ENCODE measurements at regions not wholly inside any gene's neighbourhood (a gene's known extent, or its start where the extent isn't known, plus 50 kb on each side); places are given as distances from the start of the nearest gene placed in this dataset.

DNA sequence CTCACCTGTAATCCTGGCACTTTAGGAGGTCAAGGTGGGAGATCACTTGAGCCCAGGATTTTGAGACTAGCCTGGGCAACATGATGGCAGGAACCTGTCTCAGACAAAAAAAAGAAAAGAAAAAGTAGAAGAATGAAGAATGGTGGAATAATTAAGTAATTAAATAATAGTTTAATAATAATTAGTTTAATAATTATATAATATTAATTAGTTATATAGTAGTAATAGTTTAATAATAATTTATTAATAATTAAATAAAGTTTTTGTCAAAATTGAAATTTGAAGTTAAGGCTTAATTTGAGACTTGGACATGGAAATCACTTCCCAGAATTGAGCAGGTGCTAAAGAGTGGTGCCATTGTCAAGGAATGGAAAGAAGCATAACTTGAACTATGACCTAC, 52.2 kb upstream of the ABCA12 start:
- no peaks in the 10 kb centered on the region for H3K9me3 ChIP-seq (ENCODE audit: control insufficient read depth, insufficient read depth, low read length)
- ChIA-PET POLR2A (no interaction called here), CTCF (no interaction called here)
- no peak overlapping the region for H3K27ac ChIP-seq (ENCODE audit: low read depth, low read length)
- no peak overlapping the region for H3K4me3 ChIP-seq (ENCODE audit: low read depth, low read length)
- TF ChIP-seq, protein P1, sequence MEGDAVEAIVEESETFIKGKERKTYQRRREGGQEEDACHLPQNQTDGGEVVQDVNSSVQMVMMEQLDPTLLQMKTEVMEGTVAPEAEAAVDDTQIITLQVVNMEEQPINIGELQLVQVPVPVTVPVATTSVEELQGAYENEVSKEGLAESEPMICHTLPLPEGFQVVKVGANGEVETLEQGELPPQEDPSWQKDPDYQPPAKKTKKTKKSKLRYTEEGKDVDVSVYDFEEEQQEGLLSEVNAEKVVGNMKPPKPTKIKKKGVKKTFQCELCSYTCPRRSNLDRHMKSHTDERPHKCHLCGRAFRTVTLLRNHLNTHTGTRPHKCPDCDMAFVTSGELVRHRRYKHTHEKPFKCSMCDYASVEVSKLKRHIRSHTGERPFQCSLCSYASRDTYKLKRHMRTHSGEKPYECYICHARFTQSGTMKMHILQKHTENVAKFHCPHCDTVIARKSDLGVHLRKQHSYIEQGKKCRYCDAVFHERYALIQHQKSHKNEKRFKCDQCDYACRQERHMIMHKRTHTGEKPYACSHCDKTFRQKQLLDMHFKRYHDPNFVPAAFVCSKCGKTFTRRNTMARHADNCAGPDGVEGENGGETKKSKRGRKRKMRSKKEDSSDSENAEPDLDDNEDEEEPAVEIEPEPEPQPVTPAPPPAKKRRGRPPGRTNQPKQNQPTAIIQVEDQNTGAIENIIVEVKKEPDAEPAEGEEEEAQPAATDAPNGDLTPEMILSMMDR (IDR thresholded peaks at IDR 0.05; ENCODE audit: low read depth, low read length), result no peak
- DNase-seq (ENCODE audit: low read depth, low spot score), result no peak
- no peaks in the 10 kb centered on the region for H3K27me3 ChIP-seq (ENCODE audit: control insufficient read depth, insufficient read depth, low read length)

DNA sequence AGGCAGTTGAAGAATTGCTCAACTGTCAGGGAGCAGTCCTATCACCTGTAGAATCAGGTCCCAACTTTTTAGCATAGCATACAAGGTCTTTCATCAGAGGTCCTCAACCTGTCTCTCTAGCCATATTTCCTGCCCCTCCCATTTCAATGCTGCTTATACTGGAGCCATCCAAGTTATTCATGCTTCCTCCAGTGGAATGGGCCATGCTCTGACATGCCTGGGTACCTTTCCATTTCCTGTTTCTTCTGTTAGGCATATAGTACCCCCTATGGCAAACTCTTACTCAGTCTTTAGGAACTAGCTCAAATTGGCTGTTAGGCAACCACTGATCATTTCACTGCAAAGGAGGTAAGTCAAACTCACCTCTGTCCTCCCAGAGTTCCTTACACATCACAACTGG, 51.0 kb upstream of the ABCA12 start:
- CTCF ChIA-PET, result no interaction called here
- POLR2A ChIA-PET, result no interaction called here
- no peaks in the 10 kb centered on the region for H3K9me3 ChIP-seq (ENCODE audit: control insufficient read depth, insufficient read depth, low read length)

More for the DNA sequence above, 51.0 kb upstream of the ABCA12 start:
- DNase-seq (ENCODE audit: low read depth, low spot score), result no peak
- H3K27ac ChIP-seq (ENCODE audit: low read depth, low read length), result no peak overlapping the region
- no peaks in the 10 kb centered on the region for H3K27me3 ChIP-seq (ENCODE audit: control insufficient read depth, insufficient read depth, low read length)
- H3K4me3 ChIP-seq (ENCODE audit: low read depth, low read length), result no peak overlapping the region
- TF ChIP-seq, protein P1 (IDR thresholded peaks at IDR 0.05; ENCODE audit: low read depth, low read length), result no peak
